ENCODE measurements at regions not wholly inside any gene's neighbourhood (a gene's known extent, or its start where the extent isn't known, plus 50 kb on each side); places are given as distances from the start of the nearest gene placed in this dataset.

GRCh38 chr9:87139099-87139730 lies 191.9 kb upstream of the GAS1 start:
- Histone ChIP-seq H3K36me3 (ENCODE audit: low read depth) (no peaks in the 10 kb centered on the region), H3K4me1 (ENCODE audit: insufficient read depth, poor library complexity, severe bottlenecking) (no peaks in the 10 kb centered on the region), H3K27me3 (ENCODE audit: insufficient read depth, poor library complexity, severe bottlenecking) (no peaks in the 10 kb centered on the region), H3K27ac (ENCODE audit: poor library complexity, severe bottlenecking) (no peak overlapping the region), H3K4me3 (ENCODE audit: severe bottlenecking) (no peak overlapping the region), H3K9me3 (ENCODE audit: severe bottlenecking) (no peaks in the 10 kb centered on the region)
- no peak for DNase-seq (ENCODE audit: low spot score)
- ATAC-seq (ENCODE audit: low read depth), result no peak
- no peak for TF ChIP-seq CTCF (IDR thresholded peaks at IDR 0.05; ENCODE audit: poor library complexity, severe bottlenecking)

- Histone ChIP-seq H3K4me1 (ENCODE audit: insufficient read depth, poor library complexity, severe bottlenecking) (no peaks in the 10 kb centered on the region), H3K27ac (ENCODE audit: poor library complexity, severe bottlenecking) (no peak overlapping the region), H3K9me3 (ENCODE audit: severe bottlenecking) (no peaks in the 10 kb centered on the region), H3K4me3 (ENCODE audit: severe bottlenecking) (no peak overlapping the region), H3K36me3 (ENCODE audit: low read depth) (no peaks in the 10 kb centered on the region), H3K27me3 (ENCODE audit: insufficient read depth, poor library complexity, severe bottlenecking) (no peaks in the 10 kb centered on the region)
- ATAC-seq (ENCODE audit: low read depth) (no peak), DNase-seq (ENCODE audit: low spot score) (no peak)
- TF ChIP-seq CTCF (IDR thresholded peaks at IDR 0.05; ENCODE audit: poor library complexity, severe bottlenecking), result no peak
Measured at GRCh38 chr9:87140142-87140541, 192.8 kb upstream of the GAS1 start.

GRCh38 chr9:87140605-87141109 lies 193.4 kb upstream of the GAS1 start:
- no peak overlapping the region for H3K27ac ChIP-seq (ENCODE audit: poor library complexity, severe bottlenecking)
- H3K27me3 ChIP-seq (ENCODE audit: insufficient read depth, poor library complexity, severe bottlenecking), result no peaks in the 10 kb centered on the region
- no peak for ATAC-seq (ENCODE audit: low read depth)
- H3K36me3 ChIP-seq (ENCODE audit: low read depth), result no peaks in the 10 kb centered on the region
- H3K9me3 ChIP-seq (ENCODE audit: severe bottlenecking), result no peaks in the 10 kb centered on the region
- no peaks in the 10 kb centered on the region for H3K4me1 ChIP-seq (ENCODE audit: insufficient read depth, poor library complexity, severe bottlenecking)
- DNase-seq (ENCODE audit: low spot score), result no peak
- TF ChIP-seq CTCF (IDR thresholded peaks at IDR 0.05; ENCODE audit: poor library complexity, severe bottlenecking), result no peak
- H3K4me3 ChIP-seq (ENCODE audit: severe bottlenecking), result no peak overlapping the region

- Histone ChIP-seq H3K4me1 (ENCODE audit: insufficient read depth, poor library complexity, severe bottlenecking) (no peaks in the 10 kb centered on the region), H3K27me3 (ENCODE audit: insufficient read depth, poor library complexity, severe bottlenecking) (no peaks in the 10 kb centered on the region), H3K4me3 (ENCODE audit: severe bottlenecking) (no peak overlapping the region), H3K27ac (ENCODE audit: poor library complexity, severe bottlenecking) (no peak overlapping the region), H3K36me3 (ENCODE audit: low read depth) (no peaks in the 10 kb centered on the region), H3K9me3 (ENCODE audit: severe bottlenecking) (no peaks in the 10 kb centered on the region)
- TF ChIP-seq CTCF (IDR thresholded peaks at IDR 0.05; ENCODE audit: poor library complexity, severe bottlenecking), result no peak
- no peak for ATAC-seq (ENCODE audit: low read depth)
- DNase-seq (ENCODE audit: low spot score), result no peak
Measured at GRCh38 chr9:87141124-87141523, 193.8 kb upstream of the GAS1 start.

GRCh38 chr9:87146933-87147332 lies 199.6 kb upstream of the GAS1 start:
- no peaks in the 10 kb centered on the region for H3K4me1 ChIP-seq (ENCODE audit: insufficient read depth, poor library complexity, severe bottlenecking)
- no peak for ATAC-seq (ENCODE audit: low read depth)
- H3K27me3 ChIP-seq (ENCODE audit: insufficient read depth, poor library complexity, severe bottlenecking), result no peaks in the 10 kb centered on the region
- no peaks in the 10 kb centered on the region for H3K36me3 ChIP-seq (ENCODE audit: low read depth)
- no peak overlapping the region for H3K4me3 ChIP-seq (ENCODE audit: severe bottlenecking)
- no peak for TF ChIP-seq CTCF (IDR thresholded peaks at IDR 0.05; ENCODE audit: poor library complexity, severe bottlenecking)
- DNase-seq (ENCODE audit: low spot score), result no peak
- H3K27ac ChIP-seq (ENCODE audit: poor library complexity, severe bottlenecking), result no peak overlapping the region
- no peaks in the 10 kb centered on the region for H3K9me3 ChIP-seq (ENCODE audit: severe bottlenecking)

All from RWPE2 (cell line).